ENCODE measurements at regions not wholly inside any gene's neighbourhood (a gene's known extent, or its start where the extent isn't known, plus 50 kb on each side); places are given as distances from the start of the nearest gene placed in this dataset.

- H3K27ac ChIP-seq = no peak overlapping the region
- H3K4me3 ChIP-seq = no peak overlapping the region
- no peak for TF ChIP-seq CTCF (IDR thresholded peaks at IDR 0.05; ENCODE audit: low read depth, low read length)
- peaks cover 7% of the 10 kb centered on the region for H3K4me1 ChIP-seq (ENCODE audit: low read depth)
- DNase-seq (ENCODE audit: low read depth in 1 of 2, low spot score in 1 of 2) = no peak
- H3K9me3 ChIP-seq (ENCODE audit: low read depth) = no peaks in the 10 kb centered on the region
- H3K36me3 ChIP-seq = no peaks in the 10 kb centered on the region
- no peaks in the 10 kb centered on the region for H3K27me3 ChIP-seq
Measured at GRCh38 chr9:7523426-7524043, 276.0 kb downstream of the DMAC1 start.

DNA sequence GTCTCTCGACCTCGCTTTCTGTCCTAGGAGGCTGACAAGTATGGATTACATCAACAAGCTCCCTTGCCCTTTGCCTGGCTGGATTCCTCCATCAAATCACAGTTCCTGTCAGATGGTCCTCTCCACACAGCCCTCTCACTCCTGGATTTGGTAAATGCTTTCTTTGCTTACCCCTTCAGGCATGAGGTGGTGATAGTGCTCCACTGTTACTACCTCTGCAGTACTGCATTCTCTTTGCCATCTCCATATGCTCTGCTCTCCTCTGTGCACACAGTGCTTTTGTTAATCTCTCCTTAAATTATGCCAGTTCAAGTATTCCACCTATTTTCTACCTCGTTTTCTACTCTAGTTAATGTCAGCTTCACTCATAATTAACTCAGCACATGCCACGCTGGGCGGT is 279.2 kb downstream of the DMAC1 start:
- TF ChIP-seq CTCF (IDR thresholded peaks at IDR 0.05; ENCODE audit: low read depth, low read length) = no peak
- DNase-seq (ENCODE audit: low read depth in 1 of 2, low spot score in 1 of 2) = no peak
- no peaks in the 10 kb centered on the region for H3K36me3 ChIP-seq
- no peaks in the 10 kb centered on the region for H3K9me3 ChIP-seq (ENCODE audit: low read depth)
- no peak overlapping the region for H3K27ac ChIP-seq
- H3K4me1 ChIP-seq (ENCODE audit: low read depth) = peaks cover 7% of the 10 kb centered on the region
- no peak overlapping the region for H3K4me3 ChIP-seq
- H3K27me3 ChIP-seq = no peaks in the 10 kb centered on the region

DNA sequence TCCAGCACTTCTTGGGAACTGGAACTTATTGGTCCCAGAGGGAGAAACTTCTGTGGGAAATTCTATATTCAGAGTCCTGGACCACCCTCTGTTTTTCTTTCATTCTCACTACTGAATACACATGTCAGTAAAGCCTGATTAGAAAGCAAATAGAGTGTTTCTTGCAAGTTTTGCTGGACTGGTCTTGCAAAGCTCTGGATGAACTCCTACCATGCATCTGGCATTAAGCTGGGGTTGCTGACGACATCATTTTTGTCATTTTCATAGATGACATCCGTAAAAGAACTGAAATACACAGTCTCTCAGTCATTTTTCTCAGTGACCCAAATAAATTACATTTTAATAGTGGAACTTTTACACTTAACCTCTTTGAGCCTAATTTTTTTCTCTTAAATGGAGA is 283.2 kb downstream of the DMAC1 start:
- H3K27me3 ChIP-seq = no peaks in the 10 kb centered on the region
- no peak overlapping the region for H3K4me3 ChIP-seq
- H3K9me3 ChIP-seq (ENCODE audit: low read depth) = no peaks in the 10 kb centered on the region
- no peaks in the 10 kb centered on the region for H3K4me1 ChIP-seq (ENCODE audit: low read depth)
- DNase-seq (ENCODE audit: low read depth in 1 of 2, low spot score in 1 of 2) = no peak
- no peak overlapping the region for H3K27ac ChIP-seq
- TF ChIP-seq CTCF (IDR thresholded peaks at IDR 0.05; ENCODE audit: low read depth, low read length) = no peak
- H3K36me3 ChIP-seq = no peaks in the 10 kb centered on the region

DNA sequence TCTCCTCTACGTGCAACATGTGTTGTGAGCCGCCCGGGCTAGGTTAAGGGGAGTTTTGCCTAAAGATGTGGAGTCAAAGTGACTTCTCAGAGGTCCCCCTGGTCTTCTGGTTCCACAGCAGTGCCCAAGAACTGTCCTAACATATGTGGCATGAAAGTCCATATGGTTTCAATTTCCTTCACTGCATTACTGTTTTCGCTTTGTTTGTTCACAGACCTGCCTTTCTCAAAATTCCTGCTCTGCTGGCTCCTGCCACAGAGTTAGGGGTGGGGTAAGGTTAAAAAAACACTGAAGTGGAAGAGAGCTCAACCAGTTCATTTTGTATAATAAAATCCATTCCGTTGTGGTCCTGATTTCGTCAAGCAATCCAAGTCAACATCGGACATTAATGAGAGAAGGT is 289.4 kb downstream of the DMAC1 start:
- Histone ChIP-seq H3K27ac (no peak overlapping the region), H3K4me1 (ENCODE audit: low read depth) (no peaks in the 10 kb centered on the region), H3K9me3 (ENCODE audit: low read depth) (no peaks in the 10 kb centered on the region), H3K36me3 (no peaks in the 10 kb centered on the region), H3K27me3 (no peaks in the 10 kb centered on the region), H3K4me3 (no peak overlapping the region)
- no peak for TF ChIP-seq CTCF (IDR thresholded peaks at IDR 0.05; ENCODE audit: low read depth, low read length)
- DNase-seq (ENCODE audit: low read depth in 1 of 2, low spot score in 1 of 2) = no peak

GRCh38 chr9:7509576-7510145 is 289.9 kb downstream of the DMAC1 start:
- H3K27me3 ChIP-seq = no peaks in the 10 kb centered on the region
- no peak for TF ChIP-seq CTCF (IDR thresholded peaks at IDR 0.05; ENCODE audit: low read depth, low read length)
- no peaks in the 10 kb centered on the region for H3K4me1 ChIP-seq (ENCODE audit: low read depth)
- no peaks in the 10 kb centered on the region for H3K9me3 ChIP-seq (ENCODE audit: low read depth)
- no peak overlapping the region for H3K27ac ChIP-seq
- H3K36me3 ChIP-seq = no peaks in the 10 kb centered on the region
- no peak overlapping the region for H3K4me3 ChIP-seq
- DNase-seq (ENCODE audit: low read depth in 1 of 2, low spot score in 1 of 2) = peak in 1 of 2 donors; percentile 15
